ENCODE measurements at regions not wholly inside any gene's neighbourhood (a gene's known extent, or its start where the extent isn't known, plus 50 kb on each side); places are given as distances from the start of the nearest gene placed in this dataset.
A peak's percentile ranks its signal among the peaks of the same experiment; 100 is the strongest.

- DNase-seq (ENCODE audit: low read depth) = no peak
Observed at GRCh38 chr1:218991089-218991488, 182.6 kb upstream of the LYPLAL1 start.

GRCh38 chr1:218994615-218995014 is 179.1 kb upstream of the LYPLAL1 start:
- DNase-seq (ENCODE audit: low read depth) = no peak

- no peak for DNase-seq (ENCODE audit: low read depth)
Observed at GRCh38 chr1:218995091-218995665, 178.5 kb upstream of the LYPLAL1 start.

- DNase-seq (ENCODE audit: low read depth) = no peak
Observed at GRCh38 chr1:218996362-218996761, 177.3 kb upstream of the LYPLAL1 start.

GRCh38 chr1:219000005-219000404 is 173.7 kb upstream of the LYPLAL1 start:
- DNase-seq (ENCODE audit: low read depth) = no peak

GRCh38 chr1:219000631-219001030 is 173.0 kb upstream of the LYPLAL1 start:
- DNase-seq (ENCODE audit: low read depth) = no peak

- DNase-seq (ENCODE audit: low read depth) = no peak
Observed at GRCh38 chr1:219010720-219011119, 163.0 kb upstream of the LYPLAL1 start.

GRCh38 chr1:219020386-219020785 is 153.3 kb upstream of the LYPLAL1 start:
- no peak for DNase-seq (ENCODE audit: low read depth)

GRCh38 chr1:219020846-219021245 is 152.8 kb upstream of the LYPLAL1 start:
- no peak for DNase-seq (ENCODE audit: low read depth)

GRCh38 chr1:219027146-219027673 is 146.5 kb upstream of the LYPLAL1 start:
- DNase-seq (ENCODE audit: low read depth) = peak; percentile 10

GRCh38 chr1:219031809-219032208 is 141.9 kb upstream of the LYPLAL1 start:
- DNase-seq (ENCODE audit: low read depth) = no peak

GRCh38 chr1:219038398-219038797 is 135.3 kb upstream of the LYPLAL1 start:
- DNase-seq (ENCODE audit: low read depth) = no peak

GRCh38 chr1:219039017-219039681 is 134.5 kb upstream of the LYPLAL1 start:
- no peak for DNase-seq (ENCODE audit: low read depth)

- DNase-seq (ENCODE audit: low read depth) = no peak
Observed at GRCh38 chr1:219039682-219040154, 134.0 kb upstream of the LYPLAL1 start.

- no peak for DNase-seq (ENCODE audit: low read depth)
Observed at GRCh38 chr1:219040291-219040690, 133.4 kb upstream of the LYPLAL1 start.

- peak; percentile 57 for DNase-seq (ENCODE audit: low read depth)
Observed at GRCh38 chr1:219041141-219041540, 132.5 kb upstream of the LYPLAL1 start.

GRCh38 chr1:219041818-219042217 is 131.9 kb upstream of the LYPLAL1 start:
- peak; percentile 21 for DNase-seq (ENCODE audit: low read depth)

GRCh38 chr1:219042769-219043168 is 130.9 kb upstream of the LYPLAL1 start:
- DNase-seq (ENCODE audit: low read depth) = no peak

- no peak for DNase-seq (ENCODE audit: low read depth)
Observed at GRCh38 chr1:219045246-219045645, 128.4 kb upstream of the LYPLAL1 start.

GRCh38 chr1:219049501-219049900 is 124.2 kb upstream of the LYPLAL1 start:
- DNase-seq (ENCODE audit: low read depth) = no peak

GRCh38 chr1:219050086-219050821 is 123.4 kb upstream of the LYPLAL1 start:
- DNase-seq (ENCODE audit: low read depth) = no peak

GRCh38 chr1:219050822-219051125 is 122.9 kb upstream of the LYPLAL1 start:
- no peak for DNase-seq (ENCODE audit: low read depth)

GRCh38 chr1:219051547-219051946 is 122.1 kb upstream of the LYPLAL1 start:
- DNase-seq (ENCODE audit: low read depth) = no peak
